Right atrium auricular region (tissue), 2 donors: ENCODE measurements at regions not wholly inside any gene's neighbourhood (a gene's known extent, or its start where the extent isn't known, plus 50 kb on each side); places are given as distances from the start of the nearest gene placed in this dataset.

Source experiments
- DNase-seq: peaks from one replicate; pipeline ENCODE4 v3.0.0-alpha.2; 2019; ENCODE audit warnings: low spot score
- H3K27ac ChIP-seq, 2 donors: fragments of 200-600 bp; sonication (generic); 1 replicate in 1 of 2; 2 replicates in 1 of 2; pipeline ENCODE4 v1.5.1; 2016 to 2019
- H3K27me3 ChIP-seq, 2 donors: fragments of 200-600 bp; sonication (generic); one replicate each; pipeline versions ENCODE4 v1.5.1 to v1.6.0; 2017 to 2019
- H3K36me3 ChIP-seq: fragments of 200-600 bp; sonication (generic); one replicate; pipeline ENCODE4 v1.5.1; 2016
- H3K4me1 ChIP-seq, 2 donors: fragments of 200-600 bp; sonication (generic); one replicate each; pipeline versions ENCODE4 v1.5.1 to v1.6.0; 2017 to 2019
- H3K4me3 ChIP-seq, 2 donors: fragments of 200-600 bp; sonication (generic); 1 replicate in 1 of 2; 2 replicates in 1 of 2; pipeline ENCODE4 v1.5.1; 2017 to 2019; ENCODE audit warnings: mild to moderate bottlenecking in 1 of 2, moderate library complexity in 1 of 2
- H3K9me3 ChIP-seq, 2 donors: fragments of 200-600 bp; sonication (generic); one replicate each; pipeline ENCODE4 v1.5.1; 2019
- CTCF ChIP-seq, 2 donors: fragments of 200-600 bp; sonication (generic); IDR thresholded peaks; one replicate each; pipeline ENCODE4 v1.5.1; 2019; ENCODE audit warnings: antibody characterized with exemption in 2 of 2

- no peak overlapping the region for H3K4me3 ChIP-seq
- H3K9me3 ChIP-seq = no peaks in the 10 kb centered on the region
- no peak overlapping the region for H3K27ac ChIP-seq
- H3K36me3 ChIP-seq = no peaks in the 10 kb centered on the region
- no peaks in the 10 kb centered on the region for H3K4me1 ChIP-seq
- TF ChIP-seq CTCF (IDR thresholded peaks at IDR 0.05) = no peak
- no peaks in the 10 kb centered on the region for H3K27me3 ChIP-seq
- no peak for DNase-seq
These were observed 56.2 kb upstream of the ANXA1 start for GRCh38 chr9:73095425-73095824.

GRCh38 chr9:73093740-73094379 is 57.8 kb upstream of the ANXA1 start:
- TF ChIP-seq CTCF (IDR thresholded peaks at IDR 0.05) = no peak

GRCh38 chr9:73093016-73093739 is 58.5 kb upstream of the ANXA1 start:
- no peaks in the 10 kb centered on the region for H3K27me3 ChIP-seq
- H3K9me3 ChIP-seq = no peaks in the 10 kb centered on the region
- DNase-seq = no peak
- H3K27ac ChIP-seq = no peak overlapping the region
- no peaks in the 10 kb centered on the region for H3K4me1 ChIP-seq
- no peak overlapping the region for H3K4me3 ChIP-seq
- no peak for TF ChIP-seq CTCF (IDR thresholded peaks at IDR 0.05)
- no peaks in the 10 kb centered on the region for H3K36me3 ChIP-seq

More at GRCh38 chr9:73093740-73094379, 57.8 kb upstream of the ANXA1 start:
- Histone ChIP-seq H3K27ac (peak overlapping the region in 1 of 2 donors; percentile 8), H3K4me3 (peak overlapping the region in 1 of 2 donors; percentile 9), H3K9me3 (no peaks in the 10 kb centered on the region), H3K4me1 (no peaks in the 10 kb centered on the region), H3K36me3 (no peaks in the 10 kb centered on the region), H3K27me3 (no peaks in the 10 kb centered on the region)
- DNase-seq = no peak

- TF ChIP-seq CTCF (IDR thresholded peaks at IDR 0.05) = no peak
- Histone ChIP-seq H3K4me3 (no peak overlapping the region), H3K4me1 (no peaks in the 10 kb centered on the region), H3K36me3 (no peaks in the 10 kb centered on the region), H3K9me3 (no peaks in the 10 kb centered on the region), H3K27ac (no peak overlapping the region), H3K27me3 (no peaks in the 10 kb centered on the region)
- DNase-seq = no peak
These were observed 59.8 kb upstream of the ANXA1 start for GRCh38 chr9:73091909-73092308.

- no peak for DNase-seq
- H3K27me3 ChIP-seq = no peaks in the 10 kb centered on the region
- H3K9me3 ChIP-seq = no peaks in the 10 kb centered on the region
- no peak overlapping the region for H3K27ac ChIP-seq
- H3K4me3 ChIP-seq = no peak overlapping the region
- H3K4me1 ChIP-seq = no peaks in the 10 kb centered on the region
- H3K36me3 ChIP-seq = no peaks in the 10 kb centered on the region
- TF ChIP-seq CTCF (IDR thresholded peaks at IDR 0.05) = no peak
These were observed 61.5 kb upstream of the ANXA1 start for GRCh38 chr9:73090214-73090613.
